Immature natural killer cell (primary cell): ENCODE measurements at regions not wholly inside any gene's neighbourhood (a gene's known extent, or its start where the extent isn't known, plus 50 kb on each side); places are given as distances from the start of the nearest gene placed in this dataset.
"Not testable (repeated sequence)": the region's sequence is repeated elsewhere in the genome, so short reads cannot be mapped to it uniquely, and the experiment has no call there.

Source experiments
- DNase-seq, 3 donors: peaks; one replicate each; pipeline ENCODE4 v3.0.0; 2022; ENCODE audit warnings: mixed read lengths in 1 of 3
- H3K27ac Mint-ChIP-seq, 6 donors: one replicate each; pipeline ENCODE4 v1.8.0; 2020; ENCODE audit warnings: mixed read lengths in 6 of 6, mild to moderate bottlenecking in 5 of 6, inconsistent platforms in 4 of 6, moderate library complexity in 3 of 6
- H3K27me3 Mint-ChIP-seq, 3 donors: one replicate each; pipeline ENCODE4 v1.8.0; 2020 to 2021; ENCODE audit warnings: low read depth in 3 of 3, mild to moderate bottlenecking in 3 of 3, mixed read lengths in 3 of 3, moderate library complexity in 3 of 3, inconsistent platforms in 1 of 3
- H3K36me3 Mint-ChIP-seq, 3 donors: one replicate each; pipeline ENCODE4 v1.8.0; 2020; ENCODE audit warnings: mixed read lengths in 3 of 3, inconsistent platforms in 2 of 3, mild to moderate bottlenecking in 2 of 3
- H3K4me1 Mint-ChIP-seq, 2 donors: one replicate each; pipeline ENCODE4 v1.8.0; 2020; ENCODE audit warnings: inconsistent platforms in 2 of 2, mild to moderate bottlenecking in 2 of 2, mixed read lengths in 2 of 2, moderate library complexity in 1 of 2
- H3K4me3 Mint-ChIP-seq, 5 donors: one replicate each; pipeline ENCODE4 v1.8.0; 2020; ENCODE audit warnings: mild to moderate bottlenecking in 5 of 5, mixed read lengths in 5 of 5, inconsistent platforms in 3 of 5, moderate library complexity in 3 of 5
- H3K9me3 Mint-ChIP-seq, 6 donors: one replicate each; pipeline ENCODE4 v1.8.0; 2020; ENCODE audit warnings: mild to moderate bottlenecking in 6 of 6, mixed read lengths in 6 of 6, inconsistent platforms in 4 of 6, moderate library complexity in 3 of 6

DNA sequence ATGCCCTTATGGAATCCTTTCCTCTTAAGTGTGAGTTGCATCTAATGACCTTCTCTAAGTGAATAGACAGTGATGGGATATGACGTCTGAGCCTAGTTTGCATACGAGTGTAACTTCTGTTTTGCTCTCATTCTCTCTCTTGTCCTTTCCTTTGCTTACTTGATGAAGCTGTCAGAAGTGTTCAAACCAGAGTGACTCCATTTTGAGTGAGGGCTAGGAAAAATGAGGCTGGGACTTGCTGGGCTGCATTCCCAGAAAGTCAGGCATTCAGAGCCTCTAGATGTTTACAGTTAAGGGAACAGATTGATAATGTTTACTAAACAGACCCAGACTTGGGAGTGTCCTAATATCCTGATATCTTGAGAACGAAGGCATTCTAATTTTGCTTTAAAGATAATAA, 311.2 kb upstream of the SOX4 start:
- DNase-seq, H3K27me3 Mint-ChIP-seq, H3K4me1 Mint-ChIP-seq, H3K4me3 Mint-ChIP-seq, H3K27ac Mint-ChIP-seq, H3K9me3 Mint-ChIP-seq, H3K36me3 Mint-ChIP-seq: not testable (repeated sequence)

- H3K9me3 Mint-ChIP-seq, result peaks cover 0 to 1% (median 0%) of the 10 kb centered on the region in 6 donors
- no peaks in the 10 kb centered on the region for H3K36me3 Mint-ChIP-seq
- no peak for DNase-seq
- no peaks in the 10 kb centered on the region for H3K4me1 Mint-ChIP-seq
- no peak overlapping the region for H3K27ac Mint-ChIP-seq
- peaks cover 2 to 6% (median 2%) of the 10 kb centered on the region in 3 donors for H3K27me3 Mint-ChIP-seq
- H3K4me3 Mint-ChIP-seq, result no peak overlapping the region
Measured at GRCh38 chr6:21284166-21284565, 309.4 kb upstream of the SOX4 start.

GRCh38 chr6:21284706-21285105, 308.8 kb upstream of the SOX4 start:
- Mint-ChIP-seq H3K4me3 (no peak overlapping the region), H3K27ac (no peak overlapping the region), H3K9me3 (peaks cover 0 to 1% (median 0%) of the 10 kb centered on the region in 6 donors), H3K27me3 (peaks cover under 1 to 6% (median under 1%) of the 10 kb centered on the region in 3 donors), H3K36me3 (no peaks in the 10 kb centered on the region), H3K4me1 (no peaks in the 10 kb centered on the region)
- DNase-seq, result no peak

DNA sequence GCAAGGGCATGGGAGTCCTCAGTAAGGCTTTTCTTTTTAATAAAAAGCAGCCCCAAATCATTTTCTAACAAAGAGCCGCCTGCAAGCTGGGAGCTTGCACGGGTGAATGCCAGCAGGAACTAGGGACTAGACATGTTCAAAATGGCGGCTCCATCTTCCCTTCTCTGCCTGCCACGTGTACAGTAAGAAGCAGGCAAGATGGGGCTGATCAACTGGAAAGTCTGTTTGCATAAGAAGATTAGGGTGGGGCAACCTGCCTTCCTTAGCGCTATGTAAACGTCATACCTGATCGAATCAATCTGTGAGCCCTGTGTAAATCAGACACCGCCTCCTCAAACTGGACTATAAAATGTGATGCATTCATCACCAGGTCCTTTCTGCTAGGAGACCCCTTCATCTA, 299.4 kb upstream of the SOX4 start:
- H3K4me3 Mint-ChIP-seq, result no peak overlapping the region
- DNase-seq, result no peak
- peaks cover 0 to 8% (median 5%) of the 10 kb centered on the region in 3 donors for H3K27me3 Mint-ChIP-seq
- no peaks in the 10 kb centered on the region for H3K9me3 Mint-ChIP-seq
- H3K36me3 Mint-ChIP-seq, result no peaks in the 10 kb centered on the region
- H3K27ac Mint-ChIP-seq, result no peak overlapping the region
- H3K4me1 Mint-ChIP-seq, result no peaks in the 10 kb centered on the region

- Mint-ChIP-seq H3K36me3 (no peaks in the 10 kb centered on the region), H3K4me1 (no peaks in the 10 kb centered on the region), H3K4me3 (no peak overlapping the region), H3K9me3 (no peaks in the 10 kb centered on the region), H3K27me3 (peaks cover 0 to 8% (median 6%) of the 10 kb centered on the region in 3 donors), H3K27ac (no peak overlapping the region)
- no peak for DNase-seq
Measured at GRCh38 chr6:21295506-21296240, 297.9 kb upstream of the SOX4 start.

GRCh38 chr6:21297665-21298064, 295.9 kb upstream of the SOX4 start:
- no peak for DNase-seq
- Mint-ChIP-seq H3K27ac (no peak overlapping the region), H3K4me1 (no peaks in the 10 kb centered on the region), H3K36me3 (no peaks in the 10 kb centered on the region), H3K4me3 (no peak overlapping the region), H3K27me3 (peaks cover 0 to 10% (median 8%) of the 10 kb centered on the region in 3 donors), H3K9me3 (peaks cover 0 to 6% (median under 1%) of the 10 kb centered on the region in 6 donors)

GRCh38 chr6:21299216-21299615, 294.3 kb upstream of the SOX4 start:
- H3K4me3 Mint-ChIP-seq, result no peak overlapping the region
- no peak for DNase-seq
- H3K27ac Mint-ChIP-seq, result no peak overlapping the region
- peaks cover 0 to 11% (median 5%) of the 10 kb centered on the region in 6 donors for H3K9me3 Mint-ChIP-seq
- H3K27me3 Mint-ChIP-seq, result peaks cover 0 to 10% (median 8%) of the 10 kb centered on the region in 3 donors
- no peaks in the 10 kb centered on the region for H3K36me3 Mint-ChIP-seq
- H3K4me1 Mint-ChIP-seq, result no peaks in the 10 kb centered on the region

DNA sequence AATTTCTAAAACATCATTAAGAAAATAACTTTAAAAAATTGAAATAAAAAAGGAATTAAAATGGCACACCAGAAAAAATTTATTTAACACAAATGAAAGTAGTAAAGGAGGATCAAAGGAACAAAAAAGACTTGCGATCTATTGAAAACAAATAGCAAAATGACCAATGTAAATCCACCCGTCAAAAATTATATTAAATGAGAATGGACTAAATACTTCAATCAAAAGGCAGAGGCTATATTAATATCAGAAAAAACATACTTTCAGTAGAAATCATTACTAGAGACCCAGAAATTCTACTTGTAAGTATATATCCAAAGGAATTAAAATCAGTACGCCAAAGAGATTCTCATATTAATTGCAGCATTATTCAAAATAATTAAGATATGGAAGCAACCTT, 293.1 kb upstream of the SOX4 start:
- H3K27me3 Mint-ChIP-seq, result peaks cover 0 to 10% (median 4%) of the 10 kb centered on the region in 3 donors
- peaks cover 0 to 11% (median 6%) of the 10 kb centered on the region in 6 donors for H3K9me3 Mint-ChIP-seq
- no peak overlapping the region for H3K4me3 Mint-ChIP-seq
- no peaks in the 10 kb centered on the region for H3K36me3 Mint-ChIP-seq
- H3K4me1 Mint-ChIP-seq, result no peaks in the 10 kb centered on the region
- H3K27ac Mint-ChIP-seq, result no peak overlapping the region
- DNase-seq, result no peak

GRCh38 chr6:21305893-21306332, 287.6 kb upstream of the SOX4 start:
- no peak overlapping the region for H3K4me3 Mint-ChIP-seq
- peaks cover 2 to 9% (median 2%) of the 10 kb centered on the region in 3 donors for H3K27me3 Mint-ChIP-seq
- DNase-seq, result no peak
- H3K36me3 Mint-ChIP-seq, result no peaks in the 10 kb centered on the region
- no peak overlapping the region for H3K27ac Mint-ChIP-seq
- no peaks in the 10 kb centered on the region for H3K4me1 Mint-ChIP-seq
- peaks cover 0 to 11% (median 6%) of the 10 kb centered on the region in 6 donors for H3K9me3 Mint-ChIP-seq

- peaks cover 0 to 9% (median 2%) of the 10 kb centered on the region in 3 donors for H3K27me3 Mint-ChIP-seq
- no peak overlapping the region for H3K4me3 Mint-ChIP-seq
- no peak overlapping the region for H3K27ac Mint-ChIP-seq
- H3K4me1 Mint-ChIP-seq, result no peaks in the 10 kb centered on the region
- H3K36me3 Mint-ChIP-seq, result no peaks in the 10 kb centered on the region
- H3K9me3 Mint-ChIP-seq, result peaks cover 0 to 11% (median 6%) of the 10 kb centered on the region in 6 donors
- DNase-seq, result no peak
Measured at GRCh38 chr6:21306546-21306945, 287.0 kb upstream of the SOX4 start.

DNA sequence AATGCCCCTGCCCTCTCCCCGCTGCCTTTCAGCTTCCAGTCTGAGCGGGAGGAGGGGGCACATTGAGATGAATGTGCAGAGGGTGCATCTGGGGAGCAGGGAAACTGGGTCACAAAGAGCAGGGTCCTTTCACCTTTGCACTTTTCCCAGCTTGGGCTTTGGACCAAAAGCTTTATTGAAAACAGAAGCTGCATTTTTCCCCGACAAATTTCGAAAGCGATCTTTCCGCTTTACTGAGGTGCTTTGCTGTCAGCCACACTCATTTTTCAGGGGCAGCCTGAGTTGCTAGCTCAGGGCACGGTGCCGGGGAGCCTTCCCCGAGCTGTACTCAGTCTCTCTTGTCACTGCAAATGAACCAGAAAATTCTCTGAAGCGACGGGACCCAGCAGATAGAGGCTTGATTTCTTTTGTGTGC, 283.7 kb upstream of the SOX4 start:
- H3K27me3 Mint-ChIP-seq, result peaks cover 1 to 16% (median 2%) of the 10 kb centered on the region in 3 donors
- H3K4me1 Mint-ChIP-seq, result no peaks in the 10 kb centered on the region
- H3K4me3 Mint-ChIP-seq, result no peak overlapping the region
- no peak for DNase-seq
- H3K9me3 Mint-ChIP-seq, result peaks cover 0 to 5% (median 0%) of the 10 kb centered on the region in 6 donors
- no peaks in the 10 kb centered on the region for H3K36me3 Mint-ChIP-seq
- H3K27ac Mint-ChIP-seq, result no peak overlapping the region

- Mint-ChIP-seq H3K9me3 (peaks cover 0 to 5% (median 0%) of the 10 kb centered on the region in 6 donors), H3K4me3 (no peak overlapping the region)
Measured at GRCh38 chr6:21310568-21311140, 282.9 kb upstream of the SOX4 start.

GRCh38 chr6:21312118-21312517, 281.4 kb upstream of the SOX4 start:
- H3K4me3 Mint-ChIP-seq, result no peak overlapping the region
- DNase-seq, result no peak

More at GRCh38 chr6:21310568-21311140, 282.9 kb upstream of the SOX4 start:
- Mint-ChIP-seq H3K27ac (no peak overlapping the region), H3K36me3 (no peaks in the 10 kb centered on the region), H3K4me1 (no peaks in the 10 kb centered on the region), H3K27me3 (peaks cover 1 to 19% (median 2%) of the 10 kb centered on the region in 3 donors)
- no peak for DNase-seq

GRCh38 chr6:21317642-21318041, 275.9 kb upstream of the SOX4 start:
- no peaks in the 10 kb centered on the region for H3K4me1 Mint-ChIP-seq
- no peak overlapping the region for H3K4me3 Mint-ChIP-seq
- no peaks in the 10 kb centered on the region for H3K36me3 Mint-ChIP-seq
- no peak overlapping the region for H3K27ac Mint-ChIP-seq
- H3K27me3 Mint-ChIP-seq, result peaks cover 0 to 11% (median 0%) of the 10 kb centered on the region in 3 donors
- H3K9me3 Mint-ChIP-seq, result peaks cover 0 to 4% (median 0%) of the 10 kb centered on the region in 6 donors
- no peak for DNase-seq

More at GRCh38 chr6:21312118-21312517, 281.4 kb upstream of the SOX4 start:
- no peaks in the 10 kb centered on the region for H3K36me3 Mint-ChIP-seq
- H3K27ac Mint-ChIP-seq, result no peak overlapping the region
- peaks cover 1 to 19% (median 2%) of the 10 kb centered on the region in 3 donors for H3K27me3 Mint-ChIP-seq
- H3K4me1 Mint-ChIP-seq, result no peaks in the 10 kb centered on the region
- H3K9me3 Mint-ChIP-seq, result peaks cover 0 to 5% (median 0%) of the 10 kb centered on the region in 6 donors
